ENCODE measurements at regions not wholly inside any gene's neighbourhood (a gene's known extent, or its start where the extent isn't known, plus 50 kb on each side); places are given as distances from the start of the nearest gene placed in this dataset.

GRCh38 chr17:79169861-79170260 lies 95.2 kb downstream of the ENGASE start:
- no peak for DNase-seq (ENCODE audit: low read depth)

GRCh38 chr17:79169366-79169765 lies 94.7 kb downstream of the ENGASE start:
- no peak for DNase-seq (ENCODE audit: low read depth)

- no peak for DNase-seq (ENCODE audit: low read depth)
Observed at GRCh38 chr17:79168486-79169055, 93.9 kb downstream of the ENGASE start.

- no peak for DNase-seq (ENCODE audit: low read depth)
Observed at GRCh38 chr17:79167486-79167885, 92.9 kb downstream of the ENGASE start.

GRCh38 chr17:79165756-79166473 lies 91.3 kb downstream of the ENGASE start:
- no peak for DNase-seq (ENCODE audit: low read depth)

- DNase-seq (ENCODE audit: low read depth): no peak
Observed at GRCh38 chr17:79164913-79165695, 90.5 kb downstream of the ENGASE start.

GRCh38 chr17:79164408-79164807 lies 89.8 kb downstream of the ENGASE start:
- DNase-seq (ENCODE audit: low read depth): no peak

- no peak for DNase-seq (ENCODE audit: low read depth)
Observed at GRCh38 chr17:79163071-79163470, 88.4 kb downstream of the ENGASE start.

- no peak for DNase-seq (ENCODE audit: low read depth)
Observed at GRCh38 chr17:79162012-79162963, 87.7 kb downstream of the ENGASE start.

- DNase-seq (ENCODE audit: low read depth): peak; percentile 0
Observed at GRCh38 chr17:79160980-79161636, 86.5 kb downstream of the ENGASE start.

GRCh38 chr17:79159926-79160325 lies 85.3 kb downstream of the ENGASE start:
- DNase-seq (ENCODE audit: low read depth): no peak

GRCh38 chr17:79159471-79159870 lies 84.8 kb downstream of the ENGASE start:
- no peak for DNase-seq (ENCODE audit: low read depth)

GRCh38 chr17:79156463-79157095 lies 82.0 kb downstream of the ENGASE start:
- no peak for DNase-seq (ENCODE audit: low read depth)

- no peak for DNase-seq (ENCODE audit: low read depth)
Observed at GRCh38 chr17:79155701-79156100, 81.1 kb downstream of the ENGASE start.

GRCh38 chr17:79154951-79155585 lies 80.4 kb downstream of the ENGASE start:
- no peak for DNase-seq (ENCODE audit: low read depth)

GRCh38 chr17:79154446-79154845 lies 79.8 kb downstream of the ENGASE start:
- DNase-seq (ENCODE audit: low read depth): no peak

- no peak for DNase-seq (ENCODE audit: low read depth)
Observed at GRCh38 chr17:79153367-79154130, 78.9 kb downstream of the ENGASE start.

GRCh38 chr17:79152636-79153035 lies 78.0 kb downstream of the ENGASE start:
- DNase-seq (ENCODE audit: low read depth): no peak

GRCh38 chr17:79152110-79152509 lies 77.5 kb downstream of the ENGASE start:
- no peak for DNase-seq (ENCODE audit: low read depth)

GRCh38 chr17:79150799-79151198 lies 76.2 kb downstream of the ENGASE start:
- DNase-seq (ENCODE audit: low read depth): no peak

All from stimulated activated CD8-positive, alpha-beta memory T cell treated with anti-CD3 and anti-CD28 coated beads, Interleukin-7, amount 100 ng/mL, for 24 hours (primary cell).